Left lung (tissue), 4 donors: ENCODE measurements at regions not wholly inside any gene's neighbourhood (a gene's known extent, or its start where the extent isn't known, plus 50 kb on each side); places are given as distances from the start of the nearest gene placed in this dataset.

Experiments
- ATAC-seq: fragments of 200-7000 bp; cut with Tn5 transposase; one replicate; pipeline ENCODE4 v1.9.1; 2020; ENCODE audit warnings: moderate library complexity
- DNase-seq, 4 donors: peaks; one replicate each; pipeline ENCODE4 v3.0.0-alpha.2; 2013 to 2020
- H3K27ac ChIP-seq, 2 donors: fragments of 200-600 bp; sonication (generic) in 1 of 2; one replicate each; pipeline versions ENCODE4 v1.5.0 to v1.8.0; 2020 to 2021
- H3K27me3 ChIP-seq, 2 donors: fragments of 200-600 bp; sonication (generic) in 1 of 2; one replicate each; pipeline versions ENCODE4 v1.5.0 to v1.8.0; 2020 to 2021
- H3K36me3 ChIP-seq, 2 donors: fragments of 200-600 bp; sonication (generic) in 1 of 2; one replicate each; pipeline versions ENCODE4 v1.5.0 to v1.8.0; 2020 to 2021
- H3K4me1 ChIP-seq, 2 donors: fragments of 200-600 bp; one replicate each; pipeline ENCODE4 v1.8.0; 2021
- H3K4me3 ChIP-seq, 2 donors: fragments of 200-600 bp; sonication (generic) in 1 of 2; one replicate each; pipeline versions ENCODE4 v1.5.0 to v1.8.0; 2020 to 2021; ENCODE audit warnings: mild to moderate bottlenecking in 1 of 2
- H3K9me3 ChIP-seq, 2 donors: fragments of 200-600 bp; sonication (generic) in 1 of 2; one replicate each; pipeline versions ENCODE4 v1.5.0 to v1.8.0; 2020 to 2021
- CTCF ChIP-seq, 2 donors: fragments of 200-600 bp; sonication (generic) in 1 of 2; IDR thresholded peaks; one replicate each; pipeline versions ENCODE4 v1.5.0 to v1.8.0; 2021; ENCODE audit warnings: antibody characterized with exemption in 2 of 2
- intact Hi-C, 2 donors: fragments of 100-400 bp; cut with DNase I; formaldehyde crosslinking; loops; one replicate each; pipeline versions ENCODE4 v1.11.2 to v1.14.2; 2022
- donor health status: DM: no; HTN: yes; CAD: no.
- donor health status: DM: no; HTN: no; CAD: no.

GRCh38 chr10:21191512-21191911 lies 294.4 kb upstream of the NEBL start:
- Histone ChIP-seq H3K9me3 (peaks cover 0 to 3% of the 10 kb centered on the region in 2 donors), H3K36me3 (no peaks in the 10 kb centered on the region), H3K4me1 (no peaks in the 10 kb centered on the region), H3K27ac (no peak overlapping the region), H3K4me3 (no peak overlapping the region), H3K27me3 (no peaks in the 10 kb centered on the region)
- DNase-seq (no peak), ATAC-seq (no peak)
- intact Hi-C loops = no loop called here
- TF ChIP-seq CTCF (IDR thresholded peaks at IDR 0.05) = no peak

GRCh38 chr10:21184984-21185383 lies 287.9 kb upstream of the NEBL start:
- H3K4me1 ChIP-seq = no peaks in the 10 kb centered on the region
- no peak for TF ChIP-seq CTCF (IDR thresholded peaks at IDR 0.05)
- intact Hi-C loops = no loop called here
- H3K9me3 ChIP-seq = peaks cover 0 to 4% of the 10 kb centered on the region in 2 donors
- H3K4me3 ChIP-seq = no peak overlapping the region
- H3K27ac ChIP-seq = no peak overlapping the region
- H3K27me3 ChIP-seq = no peaks in the 10 kb centered on the region
- no peaks in the 10 kb centered on the region for H3K36me3 ChIP-seq
- ATAC-seq (no peak), DNase-seq (no peak)

- intact Hi-C loops = no loop called here
- TF ChIP-seq CTCF (IDR thresholded peaks at IDR 0.05) = no peak
- Histone ChIP-seq H3K4me3 (no peak overlapping the region), H3K36me3 (no peaks in the 10 kb centered on the region), H3K4me1 (no peaks in the 10 kb centered on the region), H3K27ac (no peak overlapping the region), H3K9me3 (peaks cover 0 to 11% of the 10 kb centered on the region in 2 donors), H3K27me3 (no peaks in the 10 kb centered on the region)
- DNase-seq = no peak
- ATAC-seq = no peak
Measured at GRCh38 chr10:21184216-21184615, 287.1 kb upstream of the NEBL start.

GRCh38 chr10:21183025-21183424 lies 285.9 kb upstream of the NEBL start:
- no peak overlapping the region for H3K4me3 ChIP-seq
- H3K27ac ChIP-seq = no peak overlapping the region
- no peak for DNase-seq
- no peaks in the 10 kb centered on the region for H3K36me3 ChIP-seq
- intact Hi-C loops = no loop called here
- H3K9me3 ChIP-seq = peaks cover 0 to 8% of the 10 kb centered on the region in 2 donors
- no peaks in the 10 kb centered on the region for H3K27me3 ChIP-seq
- no peak for ATAC-seq
- no peak for TF ChIP-seq CTCF (IDR thresholded peaks at IDR 0.05)
- no peaks in the 10 kb centered on the region for H3K4me1 ChIP-seq

- Histone ChIP-seq H3K4me1 (no peaks in the 10 kb centered on the region), H3K9me3 (peaks cover 0 to 8% of the 10 kb centered on the region in 2 donors), H3K27ac (no peak overlapping the region), H3K36me3 (no peaks in the 10 kb centered on the region), H3K4me3 (no peak overlapping the region), H3K27me3 (peaks cover 0 to 7% of the 10 kb centered on the region in 2 donors)
- ATAC-seq (no peak), DNase-seq (no peak)
- TF ChIP-seq CTCF (IDR thresholded peaks at IDR 0.05) = no peak
- intact Hi-C loops = no loop called here
Measured at GRCh38 chr10:21181451-21181850, 284.3 kb upstream of the NEBL start.
